A549 (cell line): ENCODE measurements at regions not wholly inside any gene's neighbourhood (a gene's known extent, or its start where the extent isn't known, plus 50 kb on each side); places are given as distances from the start of the nearest gene placed in this dataset.

Experiments used
- ATAC-seq, 2 experiments: fragments of 200-7000 bp in 1 of 2; fragments of >200 bp in 1 of 2; cut with Nextera tagmentation in 1 of 2; cut with Tn5 transposase in 1 of 2; 3 replicates each; pipeline versions ENCODE4 v1.8.0 to v1.9.1; 2018 to 2020; ENCODE audit warnings: mild to moderate bottlenecking in 1 of 2, moderate library complexity in 1 of 2
- CTCF ChIA-PET: fragments of 300-600 bp; sonication (Branson Sonifier 250); formaldehyde crosslinking; extraction: SDS; loops from one replicate; lab custom pipeline; 2021; ENCODE audit warnings: antibody characterized with exemption, inconsistent platforms; lab: Yijun Ruan, JAX
- POLR2A ChIA-PET: fragments of 350-600 bp; formaldehyde crosslinking; extraction: SDS; loops from one replicate; lab custom pipeline; 2021; ENCODE audit warnings: antibody characterized with exemption, inconsistent platforms; lab: Yijun Ruan, JAX
- DNase-seq, 2 experiments: peaks; one replicate each; pipeline versions ENCODE4 v3.0.0 to v3.0.0-alpha.2; 2011 to 2016; ENCODE audit warnings: low read depth in 1 of 2, low spot score in 1 of 2
- FAIRE-seq: peaks from 2 replicates; lab custom pipeline; 2011; peaks lifted over from hg19 to GRCh38; lab: Jason Lieb, UNC
- H3K27ac ChIP-seq, 2 experiments: fragments of >200 bp; sonication (Bioruptor Twin); formaldehyde crosslinking; 3 replicates each; pipeline ENCODE4 v1.5.1; 2016 to 2017
- H3K4me1 ChIP-seq: fragments of >200 bp; sonication (Bioruptor Twin); formaldehyde crosslinking; 3 replicates; pipeline ENCODE4 v1.6.1; 2016
- H3K4me2 ChIP-seq: fragments of >200 bp; sonication (Bioruptor Twin); formaldehyde crosslinking; 3 replicates; pipeline ENCODE4 v1.6.1; 2016
- H3K4me3 ChIP-seq: fragments of >200 bp; sonication (Bioruptor Twin); formaldehyde crosslinking; 3 replicates; pipeline ENCODE4 v1.5.1; 2016
- H3K9me3 ChIP-seq: fragments of >200 bp; sonication (Bioruptor Twin); formaldehyde crosslinking; 3 replicates; pipeline ENCODE4 v1.6.1; 2016
- ATOH8 ChIP-seq: fragments of 250-450 bp; sonication (Bioruptor Pico); IDR thresholded peaks from 2 replicates; pipeline ENCODE4 v1.5.0; 2020; ENCODE audit warnings: low read depth, mild to moderate bottlenecking, moderate library complexity
- BCL3 ChIP-seq: fragments of >200 bp; sonication (Bioruptor Twin); formaldehyde crosslinking; IDR thresholded peaks from 3 replicates; pipeline ENCODE4 v1.6.1; 2016
- CTCF ChIP-seq: fragments of >200 bp; sonication (Bioruptor Twin); formaldehyde crosslinking; IDR thresholded peaks from 3 replicates; pipeline ENCODE4 v1.5.1; 2016
- EP300 ChIP-seq, 2 experiments: fragments of >200 bp; sonication (Bioruptor Twin); formaldehyde crosslinking; IDR thresholded peaks; 2 replicates in 1 of 2; 3 replicates in 1 of 2; pipeline ENCODE4 v1.6.1; 2016 to 2017
- GATA3 ChIP-seq: IDR thresholded peaks from 2 replicates; pipeline ENCODE4 v1.6.1; 2012; ENCODE audit warnings: borderline replicate concordance
- HES2 ChIP-seq: fragments of >200 bp; sonication (Bioruptor Twin); formaldehyde crosslinking; IDR thresholded peaks from 2 replicates; pipeline ENCODE4 v1.6.1; 2016
- HEYL ChIP-seq: fragments of 250-450 bp; sonication (Bioruptor Pico); IDR thresholded peaks from 2 replicates; pipeline ENCODE4 v1.8.0; 2021; ENCODE audit warnings: mild to moderate bottlenecking, moderate library complexity
- HMGXB4 ChIP-seq: fragments of 250-450 bp; sonication (Bioruptor Pico); IDR thresholded peaks from 2 replicates; pipeline ENCODE4 v1.5.0; 2021; ENCODE audit warnings: mild to moderate bottlenecking, moderate library complexity, borderline replicate concordance
- KDM1A ChIP-seq: fragments of 200-600 bp; sonication (generic); IDR thresholded peaks from 2 replicates; pipeline ENCODE4 v1.6.1; 2016; ENCODE audit warnings: low read depth, mild to moderate bottlenecking
- MAFK ChIP-seq: fragments of 450-650 bp; IDR thresholded peaks from 2 replicates; pipeline ENCODE4 v1.6.1; 2014; ENCODE audit not compliant: partially characterized antibody
- MAX ChIP-seq: IDR thresholded peaks from 2 replicates; pipeline ENCODE4 v1.6.1; 2012
- MAZ ChIP-seq: fragments of 150-350 bp; IDR thresholded peaks from 2 replicates; pipeline ENCODE4 v1.6.1; 2014; ENCODE audit warnings: antibody characterized with exemption, low read depth, low read length, borderline replicate concordance
- NFE2L2 ChIP-seq: fragments of 150-350 bp; conservative IDR thresholded peaks from 2 replicates; pipeline ENCODE4 v1.6.1; 2014; ENCODE audit warnings: low read length
- NPAS2 ChIP-seq: fragments of 250-450 bp; sonication (Bioruptor Pico); IDR thresholded peaks from 2 replicates; pipeline ENCODE4 v1.8.0; 2022; ENCODE audit warnings: mild to moderate bottlenecking, moderate library complexity, borderline replicate concordance
- NR3C1 ChIP-seq: fragments of >200 bp; sonication (Bioruptor Twin); formaldehyde crosslinking; IDR thresholded peaks from 3 replicates; pipeline ENCODE4 v1.6.1; 2017
- PHF8 ChIP-seq: fragments of 200-600 bp; sonication (generic); IDR thresholded peaks from 2 replicates; pipeline ENCODE4 v1.6.1; 2016; ENCODE audit warnings: low read depth, mild to moderate bottlenecking, antibody characterized with exemption, moderate library complexity, borderline replicate concordance
- POLR2AphosphoS2 ChIP-seq: conservative IDR thresholded peaks from 2 replicates; pipeline ENCODE4 v1.6.1; 2012; ENCODE audit warnings: low read length, improper control_type of control experiment, inconsistent platforms
- RARB ChIP-seq: fragments of 250-450 bp; sonication (Bioruptor Pico); IDR thresholded peaks from 2 replicates; pipeline ENCODE4 v1.8.0; 2021; ENCODE audit warnings: mild to moderate bottlenecking, moderate library complexity
- TFCP2L1 ChIP-seq: fragments of 250-450 bp; sonication (Bioruptor Pico); IDR thresholded peaks from 2 replicates; pipeline ENCODE4 v1.5.0; 2021; ENCODE audit warnings: mild to moderate bottlenecking
- USF2 ChIP-seq: fragments of 450-650 bp; IDR thresholded peaks from 2 replicates; pipeline ENCODE4 v1.6.1; 2014; ENCODE audit warnings: antibody characterized with exemption
- WGBS: methylation state at CpG from one replicate; pipeline ENCODE4 v1.1.6; 2017; ENCODE audit errors: missing lambda C conversion rate; 5-methylcytosine and 5-hydroxymethylcytosine counted together

- DNase-seq (no peak), FAIRE-seq (no peak), ATAC-seq (no peak)
- Histone ChIP-seq H3K4me2 (no peak overlapping the region), H3K4me3 (no peak overlapping the region), H3K9me3 (no peaks in the 10 kb centered on the region), H3K4me1 (no peaks in the 10 kb centered on the region), H3K27ac (no peak overlapping the region)
- CTCF ChIA-PET = no interaction called here
- peak; percentile 30 for TF ChIP-seq MAFK
- TF ChIP-seq NR3C1 = no peak
- POLR2A ChIA-PET = no interaction called here
- 17% methylated on average over 1 of the region's 1 CpG for WGBS
Measured at GRCh38 chr4:126798214-126798613, 834.5 kb upstream of the INTU start.

- Histone ChIP-seq H3K4me3 (no peak overlapping the region), H3K27ac (no peak overlapping the region), H3K4me1 (no peaks in the 10 kb centered on the region), H3K9me3 (no peaks in the 10 kb centered on the region)
- ChIA-PET POLR2A (no interaction called here), CTCF (no interaction called here)
- 49% methylated on average over 2 of the region's 2 CpGs for WGBS
- FAIRE-seq (no peak), ATAC-seq (no peak), DNase-seq (no peak)
- no peak for TF ChIP-seq PHF8
- TF ChIP-seq MAZ = no peak
- no peak for TF ChIP-seq NPAS2 (CRISPR knock-in tag)
- no peak for TF ChIP-seq KDM1A
- no peak for TF ChIP-seq CTCF
- TF ChIP-seq NFE2L2 = no peak
- TF ChIP-seq EP300 (IDR thresholded peaks at IDR 0.05) = no peak
- TF ChIP-seq USF2 = no peak
- TF ChIP-seq ATOH8 (CRISPR knock-in tag) = no peak
- no peak for TF ChIP-seq HEYL (CRISPR knock-in tag)
- no peak for TF ChIP-seq POLR2AphosphoS2
- no peak for TF ChIP-seq GATA3
- TF ChIP-seq HMGXB4 (CRISPR knock-in tag) = no peak
- no peak for TF ChIP-seq MAX
- no peak for TF ChIP-seq HES2
- TF ChIP-seq RARB = no peak
- TF ChIP-seq TFCP2L1 (CRISPR knock-in tag) = no peak
- no peak for TF ChIP-seq MAFK
- no peak for TF ChIP-seq BCL3
- TF ChIP-seq, all 56 proteins: peak for 0
- H3K4me2 ChIP-seq = no peak overlapping the region
Measured at GRCh38 chr4:126799416-126799815, 833.3 kb upstream of the INTU start.
